Trophoblast cell (in vitro differentiated cells and primary cell): ENCODE measurements at regions not wholly inside any gene's neighbourhood (a gene's known extent, or its start where the extent isn't known, plus 50 kb on each side); places are given as distances from the start of the nearest gene placed in this dataset.

ENCODE experiments used
- DNase-seq, 2 donors: peaks; one replicate each; pipeline ENCODE4 v3.0.0-alpha.2; 2016
- H2AFZ ChIP-seq: 2 replicates; pipeline ENCODE4 v1.6.1; 2013; ENCODE audit warnings: low read length, moderate library complexity, mild to moderate bottlenecking; ENCODE audit not compliant: insufficient read depth, poor library complexity
- H2AK5ac ChIP-seq: 2 replicates; pipeline ENCODE4 v1.6.1; 2013; ENCODE audit warnings: mild to moderate bottlenecking, low read length
- H2BK120ac ChIP-seq: 2 replicates; pipeline ENCODE4 v1.6.1; 2013; ENCODE audit warnings: low read length, mild to moderate bottlenecking, moderate library complexity; ENCODE audit not compliant: insufficient read depth, poor library complexity
- H2BK12ac ChIP-seq: 2 replicates; pipeline ENCODE4 v1.6.1; 2013; ENCODE audit warnings: mild to moderate bottlenecking, low read length, moderate library complexity
- H2BK5ac ChIP-seq: 2 replicates; pipeline ENCODE4 v1.6.1; 2013; ENCODE audit warnings: low read length, low read depth, moderate library complexity, mild to moderate bottlenecking; ENCODE audit not compliant: poor library complexity
- H3K14ac ChIP-seq: 2 replicates; pipeline ENCODE4 v1.6.1; 2013; ENCODE audit warnings: mild to moderate bottlenecking, low read length
- H3K18ac ChIP-seq: 2 replicates; pipeline ENCODE4 v1.6.1; 2013; ENCODE audit warnings: mild to moderate bottlenecking, low read length
- H3K23ac ChIP-seq: 2 replicates; pipeline ENCODE4 v1.6.1; 2013; ENCODE audit warnings: low read length
- H3K27ac ChIP-seq: 2 replicates; pipeline ENCODE4 v1.5.1; 2013; ENCODE audit warnings: low read depth, mild to moderate bottlenecking, inconsistent platforms, low read length, moderate library complexity
- H3K27me3 ChIP-seq: 2 replicates; pipeline ENCODE4 v1.6.1; 2013; ENCODE audit warnings: inconsistent platforms, mild to moderate bottlenecking, low read length, moderate library complexity; ENCODE audit not compliant: insufficient read depth
- H3K36me3 ChIP-seq, 2 experiments: 1 replicate in 1 of 2; 2 replicates in 1 of 2; pipeline ENCODE4 v1.6.1; 2013; ENCODE audit warnings: low read length in 2 of 2, mild to moderate bottlenecking in 2 of 2, moderate library complexity in 1 of 2; ENCODE audit not compliant: insufficient read depth in 2 of 2, control insufficient read depth in 1 of 2
- H3K4ac ChIP-seq: 2 replicates; pipeline ENCODE4 v1.6.1; 2013; ENCODE audit warnings: low read depth, mild to moderate bottlenecking, low read length, moderate library complexity
- H3K4me1 ChIP-seq, 2 experiments: 1 replicate in 1 of 2; 2 replicates in 1 of 2; pipeline ENCODE4 v1.6.1; 2013; ENCODE audit warnings: low read length in 2 of 2, mild to moderate bottlenecking in 2 of 2, moderate library complexity in 1 of 2; ENCODE audit not compliant: insufficient read depth in 2 of 2, control insufficient read depth in 1 of 2
- H3K4me2 ChIP-seq: 2 replicates; pipeline ENCODE4 v1.6.1; 2013; ENCODE audit warnings: inconsistent platforms, mild to moderate bottlenecking, low read length, moderate library complexity
- H3K4me3 ChIP-seq: 2 replicates; pipeline ENCODE4 v1.5.1; 2013; ENCODE audit warnings: mild to moderate bottlenecking, low read depth, low read length, inconsistent platforms
- H3K79me1 ChIP-seq: one replicate; pipeline ENCODE4 v1.6.1; 2013; ENCODE audit warnings: low read length
- H3K79me2 ChIP-seq: 2 replicates; pipeline ENCODE4 v1.6.1; 2013; ENCODE audit warnings: low read length, mild to moderate bottlenecking; ENCODE audit not compliant: control insufficient read depth, insufficient read depth, poor library complexity
- H3K9ac ChIP-seq: 2 replicates; pipeline ENCODE4 v1.6.1; 2013; ENCODE audit warnings: mild to moderate bottlenecking, low read length
- H3K9me3 ChIP-seq: 2 replicates; pipeline ENCODE4 v1.6.1; 2013; ENCODE audit warnings: low read depth, mild to moderate bottlenecking, control low read depth, inconsistent platforms, low read length; ENCODE audit not compliant: insufficient read depth
- H4K12ac ChIP-seq: 2 replicates; pipeline ENCODE4 v1.6.1; 2013; ENCODE audit warnings: low read depth, mild to moderate bottlenecking, low read length, moderate library complexity
- H4K8ac ChIP-seq: 2 replicates; pipeline ENCODE4 v1.6.1; 2013; ENCODE audit warnings: low read depth, mild to moderate bottlenecking, low read length, moderate library complexity
- H4K91ac ChIP-seq: one replicate; pipeline ENCODE4 v1.6.1; 2013; ENCODE audit warnings: low read depth, mild to moderate bottlenecking, low read length, moderate library complexity
- WGBS: extraction: QIAGEN DNeasy Blood & Tissue Kit; methylation state at CpG from one replicate; pipeline ENCODE4 v1.1.7; 2013; ENCODE audit warnings: missing lambda C conversion rate; ENCODE audit not compliant: insufficient read length, insufficient coverage; ENCODE audit errors: extremely low coverage; 5-methylcytosine and 5-hydroxymethylcytosine counted together

DNA sequence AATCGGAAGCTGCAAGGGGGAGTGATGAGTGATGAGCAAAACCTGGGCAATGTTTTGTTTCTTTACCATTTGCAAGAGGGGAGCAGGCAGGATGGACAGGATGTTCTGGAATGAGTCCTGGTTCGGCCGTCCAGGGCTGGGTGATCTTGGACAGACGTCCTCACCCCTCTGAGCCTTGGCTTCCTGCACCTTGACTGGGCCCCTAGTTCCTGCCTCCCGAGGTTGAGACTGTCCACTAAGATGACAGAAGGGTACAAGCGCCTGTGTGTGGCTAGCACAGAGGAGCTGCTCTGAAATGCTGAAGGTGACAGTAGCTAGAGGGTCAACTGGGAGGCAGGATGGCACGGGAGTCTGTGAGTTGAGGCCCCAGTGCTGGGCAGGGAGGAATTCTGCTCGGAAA is 306.2 kb downstream of the MN1 start:
- Histone ChIP-seq H3K14ac (no peak overlapping the region), H2BK5ac (no peak overlapping the region), H4K91ac (no peak overlapping the region), H3K4me3 (no peak overlapping the region), H3K9ac (no peak overlapping the region), H3K27me3 (no peaks in the 10 kb centered on the region), H3K27ac (no peak overlapping the region), H2BK120ac (no peak overlapping the region), H3K9me3 (no peaks in the 10 kb centered on the region), H3K4me2 (no peak overlapping the region), H4K8ac (no peak overlapping the region), H2AK5ac (no peak overlapping the region), H3K23ac (no peak overlapping the region), H2BK12ac (no peak overlapping the region), H3K18ac (no peak overlapping the region), H4K12ac (no peak overlapping the region), H3K4ac (no peak overlapping the region), H3K79me2 (no peaks in the 10 kb centered on the region), H3K36me3 (no peaks in the 10 kb centered on the region), H2AFZ (no peak overlapping the region), H3K4me1 (no peaks in the 10 kb centered on the region), H3K79me1 (no peaks in the 10 kb centered on the region)
- no CpG with 5 or more reads among the region's 8 CpGs for WGBS
- no peak for DNase-seq

DNA sequence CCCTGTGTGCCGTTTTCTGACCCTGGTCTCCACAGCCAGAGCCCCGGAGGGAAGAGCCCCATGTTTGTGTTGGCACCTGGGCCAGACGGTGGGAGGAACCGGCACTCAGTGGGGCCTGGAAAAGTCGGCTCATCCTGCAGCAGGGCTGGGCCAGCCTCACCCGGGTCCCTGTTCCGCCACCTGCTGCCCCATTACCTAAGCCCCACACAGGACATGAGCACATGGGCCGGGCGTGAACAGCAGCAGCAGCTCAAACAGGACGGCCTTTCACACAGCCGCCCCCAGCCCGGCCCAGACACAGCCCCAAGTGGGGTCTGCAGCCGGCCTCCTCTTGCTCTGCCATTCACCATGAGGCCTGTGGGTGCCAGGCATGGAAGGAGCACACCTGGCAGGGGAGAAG is 302.4 kb downstream of the MN1 start:
- H3K9ac ChIP-seq = no peak overlapping the region
- no peak for DNase-seq
- H3K79me2 ChIP-seq = no peaks in the 10 kb centered on the region
- H4K12ac ChIP-seq = no peak overlapping the region
- peaks cover 0 to 2% of the 10 kb centered on the region in 2 experiments for H3K4me1 ChIP-seq
- H3K4ac ChIP-seq = no peak overlapping the region
- H2BK120ac ChIP-seq = no peak overlapping the region
- H4K91ac ChIP-seq = no peak overlapping the region
- no CpG with 5 or more reads among the region's 13 CpGs for WGBS
- H2AK5ac ChIP-seq = no peak overlapping the region
- no peak overlapping the region for H3K27ac ChIP-seq
- no peak overlapping the region for H3K4me3 ChIP-seq
- H3K18ac ChIP-seq = no peak overlapping the region
- H3K36me3 ChIP-seq = no peaks in the 10 kb centered on the region
- no peak overlapping the region for H2AFZ ChIP-seq
- no peaks in the 10 kb centered on the region for H3K27me3 ChIP-seq
- no peak overlapping the region for H3K23ac ChIP-seq
- no peak overlapping the region for H3K4me2 ChIP-seq
- no peaks in the 10 kb centered on the region for H3K79me1 ChIP-seq
- no peaks in the 10 kb centered on the region for H3K9me3 ChIP-seq
- no peak overlapping the region for H2BK12ac ChIP-seq
- no peak overlapping the region for H4K8ac ChIP-seq
- no peak overlapping the region for H3K14ac ChIP-seq
- H2BK5ac ChIP-seq = no peak overlapping the region

DNA sequence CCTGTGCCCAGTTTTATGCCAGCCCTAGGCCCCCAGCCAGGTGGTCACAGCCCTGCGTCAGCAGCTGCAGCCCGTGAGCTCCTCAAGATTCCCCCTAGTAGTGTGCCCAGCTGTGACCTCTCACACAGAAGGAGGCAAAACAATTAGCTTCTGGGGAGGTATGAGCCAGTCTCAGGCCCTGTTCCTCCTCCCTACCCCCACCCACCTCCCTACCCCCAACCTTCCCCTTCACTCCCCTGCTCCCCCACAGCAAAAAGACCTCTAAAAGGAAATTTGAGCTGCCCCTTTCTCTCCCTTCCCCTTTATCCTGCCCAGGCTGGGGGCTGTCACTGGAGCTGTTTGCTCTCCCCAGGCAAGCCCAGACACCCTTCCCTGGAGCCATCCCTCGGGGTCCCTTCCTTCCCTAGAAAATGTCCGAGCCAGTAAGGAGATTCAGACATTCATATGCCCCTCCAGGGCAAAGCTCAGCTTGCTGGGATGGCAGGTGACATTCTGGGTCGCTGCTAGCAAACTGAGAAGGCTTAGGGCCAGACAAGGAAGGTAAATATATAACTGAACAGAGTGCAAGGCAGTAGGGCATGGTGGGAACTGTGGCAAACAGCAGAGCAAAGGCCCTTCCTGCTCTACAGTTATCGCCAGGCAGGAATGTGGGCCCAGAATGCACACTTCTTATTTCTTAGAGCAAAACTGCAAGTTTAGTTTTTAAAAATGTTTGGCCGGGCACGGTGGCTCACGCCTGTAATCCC is 300.2 kb downstream of the MN1 start:
- Histone ChIP-seq H3K27ac (no peak overlapping the region), H3K79me2 (no peaks in the 10 kb centered on the region), H2AFZ (no peak overlapping the region), H3K4me2 (no peak overlapping the region), H4K12ac (no peak overlapping the region), H4K91ac (no peak overlapping the region), H2AK5ac (no peak overlapping the region), H3K18ac (no peak overlapping the region), H3K4me3 (no peak overlapping the region), H3K9ac (no peak overlapping the region), H2BK120ac (no peak overlapping the region), H3K79me1 (no peaks in the 10 kb centered on the region), H3K27me3 (no peaks in the 10 kb centered on the region), H2BK5ac (no peak overlapping the region), H3K23ac (no peak overlapping the region), H4K8ac (no peak overlapping the region), H3K36me3 (no peaks in the 10 kb centered on the region), H3K4me1 (peaks cover 0 to 2% of the 10 kb centered on the region in 2 experiments), H3K14ac (no peak overlapping the region), H3K9me3 (no peaks in the 10 kb centered on the region), H2BK12ac (no peak overlapping the region), H3K4ac (no peak overlapping the region)
- no CpG with 5 or more reads among the region's 9 CpGs for WGBS
- DNase-seq = no peak

DNA sequence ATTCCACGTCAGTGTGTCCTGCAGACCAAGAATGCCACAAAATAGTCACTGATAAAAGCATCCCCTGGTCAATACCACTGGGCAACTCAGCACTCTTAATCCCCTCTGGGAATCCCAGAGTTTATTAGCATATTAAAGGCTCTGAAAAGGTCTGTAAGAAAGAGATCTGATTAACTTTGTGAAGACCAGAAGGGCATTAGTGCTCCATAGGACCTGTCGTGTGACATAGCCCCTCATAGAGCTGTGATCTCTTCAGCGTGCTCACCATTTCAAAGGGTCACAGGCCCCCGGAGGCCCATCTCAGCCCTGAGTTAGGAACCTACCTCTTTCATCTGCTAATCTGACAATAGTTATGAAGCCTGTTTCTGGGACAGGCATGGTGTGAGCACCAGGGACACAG is 299.2 kb downstream of the MN1 start:
- no peak overlapping the region for H2AK5ac ChIP-seq
- no peak overlapping the region for H3K14ac ChIP-seq
- H3K36me3 ChIP-seq = no peaks in the 10 kb centered on the region
- H3K9me3 ChIP-seq = no peaks in the 10 kb centered on the region
- no peak overlapping the region for H3K18ac ChIP-seq
- H3K79me1 ChIP-seq = no peaks in the 10 kb centered on the region
- H3K4me3 ChIP-seq = no peak overlapping the region
- no peak overlapping the region for H3K23ac ChIP-seq
- WGBS = no CpG with 5 or more reads among the region's 4 CpGs
- no peak overlapping the region for H2BK5ac ChIP-seq
- H3K27me3 ChIP-seq = no peaks in the 10 kb centered on the region
- no peak for DNase-seq
- peaks cover 0 to 2% of the 10 kb centered on the region in 2 experiments for H3K4me1 ChIP-seq
- no peak overlapping the region for H4K91ac ChIP-seq
- no peak overlapping the region for H3K9ac ChIP-seq
- no peak overlapping the region for H2BK12ac ChIP-seq
- no peaks in the 10 kb centered on the region for H3K79me2 ChIP-seq
- no peak overlapping the region for H3K27ac ChIP-seq
- H2BK120ac ChIP-seq = no peak overlapping the region
- no peak overlapping the region for H4K12ac ChIP-seq
- H3K4ac ChIP-seq = no peak overlapping the region
- H2AFZ ChIP-seq = no peak overlapping the region
- no peak overlapping the region for H4K8ac ChIP-seq
- no peak overlapping the region for H3K4me2 ChIP-seq
